Activated CD4-positive, alpha-beta T cell treated with anti-CD3 and anti-CD28 coated beads, Interleukin-2, amount 50 U/mL, for 24 hours (primary cell): ENCODE measurements at regions not wholly inside any gene's neighbourhood (a gene's known extent, or its start where the extent isn't known, plus 50 kb on each side); places are given as distances from the start of the nearest gene placed in this dataset.

Source experiments
- DNase-seq, 2 donors: peaks; one replicate each; pipeline ENCODE4 v3.0.0-alpha.2; 2020; ENCODE audit warnings: low read depth in 1 of 2, low spot score in 1 of 2

GRCh38 chr4:111821342-111821741 is 323.9 kb upstream of the FAM241A start:
- no peak for DNase-seq

GRCh38 chr4:111836601-111837000 is 308.7 kb upstream of the FAM241A start:
- DNase-seq, result no peak

GRCh38 chr4:111837761-111838160 is 307.5 kb upstream of the FAM241A start:
- no peak for DNase-seq

GRCh38 chr4:111838406-111838930 is 306.8 kb upstream of the FAM241A start:
- no peak for DNase-seq

GRCh38 chr4:111839141-111839540 is 306.1 kb upstream of the FAM241A start:
- DNase-seq, result no peak

- DNase-seq, result no peak
Observed at GRCh38 chr4:111842336-111842735, 302.9 kb upstream of the FAM241A start.

GRCh38 chr4:111847296-111848008 is 297.8 kb upstream of the FAM241A start:
- DNase-seq, result no peak

- no peak for DNase-seq
Observed at GRCh38 chr4:111849746-111850284, 295.4 kb upstream of the FAM241A start.

- DNase-seq, result no peak
Observed at GRCh38 chr4:111854494-111855087, 290.7 kb upstream of the FAM241A start.

- DNase-seq, result no peak
Observed at GRCh38 chr4:111855308-111855707, 289.9 kb upstream of the FAM241A start.

GRCh38 chr4:111864066-111864465 is 281.2 kb upstream of the FAM241A start:
- DNase-seq, result no peak

GRCh38 chr4:111869339-111869738 is 275.9 kb upstream of the FAM241A start:
- no peak for DNase-seq

- no peak for DNase-seq
Observed at GRCh38 chr4:111871802-111872201, 273.5 kb upstream of the FAM241A start.

- no peak for DNase-seq
Observed at GRCh38 chr4:111873801-111874200, 271.5 kb upstream of the FAM241A start.

GRCh38 chr4:111879539-111879938 is 265.7 kb upstream of the FAM241A start:
- DNase-seq, result no peak

- DNase-seq, result no peak
Observed at GRCh38 chr4:111880116-111880515, 265.1 kb upstream of the FAM241A start.

GRCh38 chr4:111883557-111883999 is 261.7 kb upstream of the FAM241A start:
- no peak for DNase-seq

GRCh38 chr4:111890412-111890811 is 254.8 kb upstream of the FAM241A start:
- DNase-seq, result no peak

GRCh38 chr4:111905511-111905910 is 239.7 kb upstream of the FAM241A start:
- DNase-seq, result no peak

GRCh38 chr4:111919639-111920038 is 225.6 kb upstream of the FAM241A start:
- DNase-seq, result no peak

GRCh38 chr4:111921714-111922113 is 223.5 kb upstream of the FAM241A start:
- DNase-seq, result no peak

- no peak for DNase-seq
Observed at GRCh38 chr4:111923786-111924185, 221.5 kb upstream of the FAM241A start.
